ENCODE measurements at regions not wholly inside any gene's neighbourhood (a gene's known extent, or its start where the extent isn't known, plus 50 kb on each side); places are given as distances from the start of the nearest gene placed in this dataset.

DNA sequence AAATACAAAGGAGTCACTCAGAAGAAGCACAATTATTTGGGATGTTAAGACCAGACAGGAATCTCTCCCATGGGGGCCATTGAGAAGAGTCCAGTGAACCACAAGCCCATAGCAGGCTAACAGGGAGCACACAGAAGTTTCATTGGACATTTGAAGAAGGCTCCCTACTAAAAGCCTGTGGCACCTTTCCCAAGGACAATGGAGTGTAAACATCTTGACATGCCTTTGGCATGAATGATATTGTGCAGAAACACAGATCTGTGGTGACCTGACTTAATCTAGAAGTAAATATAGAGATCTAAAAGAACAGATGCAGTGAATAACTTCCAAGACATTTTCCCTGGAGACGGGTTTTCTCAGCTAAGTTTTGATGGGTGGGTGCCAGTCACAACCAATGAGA is 221.5 kb downstream of the EPHA4 start:
- Mint-ChIP-seq H3K9me3 (no peaks in the 10 kb centered on the region), H3K27ac (no peak overlapping the region), H3K36me3 (no peaks in the 10 kb centered on the region), H3K4me3 (no peak overlapping the region), H3K4me1 (no peaks in the 10 kb centered on the region), H3K27me3 (no peaks in the 10 kb centered on the region)
- CTCF ChIA-PET, result no interaction called here
- no peak for DNase-seq

GRCh38 chr2:221353201-221353600 is 218.9 kb downstream of the EPHA4 start:
- no peak overlapping the region for H3K4me3 Mint-ChIP-seq
- no peak for DNase-seq
- no peak overlapping the region for H3K27ac Mint-ChIP-seq
- H3K36me3 Mint-ChIP-seq, result no peaks in the 10 kb centered on the region
- no peaks in the 10 kb centered on the region for H3K4me1 Mint-ChIP-seq
- CTCF ChIA-PET, result no interaction called here
- no peaks in the 10 kb centered on the region for H3K9me3 Mint-ChIP-seq
- no peaks in the 10 kb centered on the region for H3K27me3 Mint-ChIP-seq

- Mint-ChIP-seq H3K27me3 (peaks cover 3% of the 10 kb centered on the region), H3K4me3 (no peak overlapping the region), H3K27ac (no peak overlapping the region), H3K9me3 (no peaks in the 10 kb centered on the region), H3K4me1 (no peaks in the 10 kb centered on the region), H3K36me3 (no peaks in the 10 kb centered on the region)
- CTCF ChIA-PET, result no interaction called here
- DNase-seq, result no peak
Measured at GRCh38 chr2:221360312-221360711, 211.8 kb downstream of the EPHA4 start.

- no peak overlapping the region for H3K4me3 Mint-ChIP-seq
- DNase-seq, result no peak
- no peaks in the 10 kb centered on the region for H3K4me1 Mint-ChIP-seq
- no peak overlapping the region for H3K27ac Mint-ChIP-seq
- H3K36me3 Mint-ChIP-seq, result no peaks in the 10 kb centered on the region
- no peaks in the 10 kb centered on the region for H3K9me3 Mint-ChIP-seq
- H3K27me3 Mint-ChIP-seq, result peaks cover 3% of the 10 kb centered on the region
- CTCF ChIA-PET, result no interaction called here
Measured at GRCh38 chr2:221360742-221361141, 211.4 kb downstream of the EPHA4 start.

- Mint-ChIP-seq H3K4me3 (no peak overlapping the region), H3K4me1 (no peaks in the 10 kb centered on the region), H3K27ac (no peak overlapping the region), H3K36me3 (no peaks in the 10 kb centered on the region), H3K9me3 (no peaks in the 10 kb centered on the region), H3K27me3 (peaks cover 3% of the 10 kb centered on the region)
- DNase-seq, result no peak
- CTCF ChIA-PET, result no interaction called here
Measured at GRCh38 chr2:221361633-221362032, 210.5 kb downstream of the EPHA4 start.

- no peak overlapping the region for H3K27ac Mint-ChIP-seq
Measured at GRCh38 chr2:221364672-221365071, 207.4 kb downstream of the EPHA4 start.

More at GRCh38 chr2:221364672-221365071, 207.4 kb downstream of the EPHA4 start:
- Mint-ChIP-seq H3K36me3 (no peaks in the 10 kb centered on the region), H3K27me3 (peaks cover 3% of the 10 kb centered on the region), H3K9me3 (no peaks in the 10 kb centered on the region), H3K4me3 (no peak overlapping the region), H3K4me1 (no peaks in the 10 kb centered on the region)
- CTCF ChIA-PET, result no interaction called here
- no peak for DNase-seq
